ENCODE measurements at regions not wholly inside any gene's neighbourhood (a gene's known extent, or its start where the extent isn't known, plus 50 kb on each side); places are given as distances from the start of the nearest gene placed in this dataset.

- TF ChIP-seq EZH2 (IDR thresholded peaks at IDR 0.05; ENCODE audit: insufficient read depth, poor library complexity, severe bottlenecking) (no peak), EZH2phosphoT487 (IDR thresholded peaks at IDR 0.05; ENCODE audit: insufficient read depth, low read depth) (no peak)
These were observed 382.9 kb upstream of the IRAK1BP1 start for GRCh38 chr6:78484198-78485064.
